ENCODE measurements at regions not wholly inside any gene's neighbourhood (a gene's known extent, or its start where the extent isn't known, plus 50 kb on each side); places are given as distances from the start of the nearest gene placed in this dataset.
A peak's percentile ranks its signal among the peaks of the same experiment; 100 is the strongest.

DNA sequence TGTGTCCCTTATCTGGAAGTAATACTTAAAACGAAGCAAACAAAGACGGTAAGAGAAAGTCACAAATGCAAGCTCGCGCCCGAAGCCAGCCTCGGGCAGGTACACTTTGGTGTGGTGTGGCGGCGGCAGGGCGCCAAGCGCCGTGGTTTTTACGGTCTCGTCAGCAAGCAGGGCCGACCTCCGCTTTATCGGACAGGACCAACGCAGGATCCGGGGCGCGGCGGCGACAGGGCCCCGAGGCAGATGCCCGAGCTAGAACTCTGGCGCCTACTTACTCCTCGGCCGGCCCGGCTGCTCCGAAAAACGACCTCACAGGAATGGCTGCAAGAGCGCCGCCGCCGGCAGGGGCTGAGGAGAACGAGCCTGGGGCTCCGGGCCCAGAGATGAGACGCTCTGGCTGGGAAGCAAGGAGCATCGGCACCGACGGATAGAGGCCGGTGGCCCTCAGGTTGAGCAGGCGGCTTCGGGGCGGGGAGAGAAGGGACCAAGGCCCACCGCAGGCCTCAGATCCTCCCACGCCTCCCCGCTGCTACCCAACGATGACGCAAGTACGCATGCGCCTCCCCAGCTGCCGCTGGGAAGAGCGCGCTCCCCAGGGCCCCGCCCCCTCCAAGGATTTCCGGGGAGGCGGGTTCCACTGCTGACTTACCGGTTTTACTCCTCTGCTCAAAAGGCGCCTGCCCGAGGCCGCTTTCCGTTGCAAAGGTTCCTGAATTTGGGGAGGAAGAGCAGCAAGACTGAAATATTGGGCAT is 60.6 kb downstream of the FAM217A start (continued):
- TF ChIP-seq TAF9B (IDR thresholded peaks at IDR 0.05; ENCODE audit: partially characterized antibody) (peak; percentile 85), ZNF668 (CRISPR knock-in tag; IDR thresholded peaks at IDR 0.05) (no peak), NRF1 (conservative IDR thresholded peaks at IDR 0.05 in 1 of 2, IDR thresholded peaks at IDR 0.05 in 1 of 2) (peak; percentile 94 to 95), SREBF1 (IDR thresholded peaks at IDR 0.05; ENCODE audit: borderline replicate concordance, low read depth, low read length) (no peak), GABPA (tag; conservative IDR thresholded peaks at IDR 0.05; ENCODE audit: low read depth) (peak; percentile 85), FIP1L1 (IDR thresholded peaks at IDR 0.05; ENCODE audit: low read depth, low read length, poor library complexity, severe bottlenecking) (peak; percentile 96), EP400 (IDR thresholded peaks at IDR 0.05) (peak; percentile 92), ZNF589 (CRISPR knock-in tag; IDR thresholded peaks at IDR 0.05; ENCODE audit: low read depth) (0 out of 2 replicates have a peak, but pooled peaks have one; percentile 11), NFXL1 (CRISPR knock-in tag; IDR thresholded peaks at IDR 0.05) (no peak), LARP7 (IDR thresholded peaks at IDR 0.05) (no peak), HDAC3 (IDR thresholded peaks at IDR 0.05; ENCODE audit: borderline replicate concordance, partially characterized antibody) (no peak), ATF1 (CRISPR knock-in tag; IDR thresholded peaks at IDR 0.05) (no peak), ATF1 (tag; IDR thresholded peaks at IDR 0.05) (peak; percentile 92), RBM15 (IDR thresholded peaks at IDR 0.05; ENCODE audit: insufficient read depth, low read length) (no peak), HEY1 (CRISPR knock-in tag; IDR thresholded peaks at IDR 0.05; ENCODE audit: borderline replicate concordance) (no peak), MTA3 (IDR thresholded peaks at IDR 0.05; ENCODE audit: borderline replicate concordance) (peak; percentile 91; the same call in 1 of the 2 replicates), LCOR (CRISPR knock-in tag; IDR thresholded peaks at IDR 0.05) (peak; percentile 88), BRD9 (IDR thresholded peaks at IDR 0.05; ENCODE audit: low read depth, partially characterized antibody) (no peak)
- TF ChIP-seq, protein P1, sequence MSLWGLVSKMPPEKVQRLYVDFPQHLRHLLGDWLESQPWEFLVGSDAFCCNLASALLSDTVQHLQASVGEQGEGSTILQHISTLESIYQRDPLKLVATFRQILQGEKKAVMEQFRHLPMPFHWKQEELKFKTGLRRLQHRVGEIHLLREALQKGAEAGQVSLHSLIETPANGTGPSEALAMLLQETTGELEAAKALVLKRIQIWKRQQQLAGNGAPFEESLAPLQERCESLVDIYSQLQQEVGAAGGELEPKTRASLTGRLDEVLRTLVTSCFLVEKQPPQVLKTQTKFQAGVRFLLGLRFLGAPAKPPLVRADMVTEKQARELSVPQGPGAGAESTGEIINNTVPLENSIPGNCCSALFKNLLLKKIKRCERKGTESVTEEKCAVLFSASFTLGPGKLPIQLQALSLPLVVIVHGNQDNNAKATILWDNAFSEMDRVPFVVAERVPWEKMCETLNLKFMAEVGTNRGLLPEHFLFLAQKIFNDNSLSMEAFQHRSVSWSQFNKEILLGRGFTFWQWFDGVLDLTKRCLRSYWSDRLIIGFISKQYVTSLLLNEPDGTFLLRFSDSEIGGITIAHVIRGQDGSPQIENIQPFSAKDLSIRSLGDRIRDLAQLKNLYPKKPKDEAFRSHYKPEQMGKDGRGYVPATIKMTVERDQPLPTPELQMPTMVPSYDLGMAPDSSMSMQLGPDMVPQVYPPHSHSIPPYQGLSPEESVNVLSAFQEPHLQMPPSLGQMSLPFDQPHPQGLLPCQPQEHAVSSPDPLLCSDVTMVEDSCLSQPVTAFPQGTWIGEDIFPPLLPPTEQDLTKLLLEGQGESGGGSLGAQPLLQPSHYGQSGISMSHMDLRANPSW (CRISPR knock-in tag; IDR thresholded peaks at IDR 0.05): no peak; the same call in 1 of the 2 replicates
- TF ChIP-seq, protein P2, sequence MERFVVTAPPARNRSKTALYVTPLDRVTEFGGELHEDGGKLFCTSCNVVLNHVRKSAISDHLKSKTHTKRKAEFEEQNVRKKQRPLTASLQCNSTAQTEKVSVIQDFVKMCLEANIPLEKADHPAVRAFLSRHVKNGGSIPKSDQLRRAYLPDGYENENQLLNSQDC (CRISPR knock-in tag; IDR thresholded peaks at IDR 0.05): peak; percentile 61; the same call in 1 of the 2 replicates
- TF ChIP-seq, protein P3, sequence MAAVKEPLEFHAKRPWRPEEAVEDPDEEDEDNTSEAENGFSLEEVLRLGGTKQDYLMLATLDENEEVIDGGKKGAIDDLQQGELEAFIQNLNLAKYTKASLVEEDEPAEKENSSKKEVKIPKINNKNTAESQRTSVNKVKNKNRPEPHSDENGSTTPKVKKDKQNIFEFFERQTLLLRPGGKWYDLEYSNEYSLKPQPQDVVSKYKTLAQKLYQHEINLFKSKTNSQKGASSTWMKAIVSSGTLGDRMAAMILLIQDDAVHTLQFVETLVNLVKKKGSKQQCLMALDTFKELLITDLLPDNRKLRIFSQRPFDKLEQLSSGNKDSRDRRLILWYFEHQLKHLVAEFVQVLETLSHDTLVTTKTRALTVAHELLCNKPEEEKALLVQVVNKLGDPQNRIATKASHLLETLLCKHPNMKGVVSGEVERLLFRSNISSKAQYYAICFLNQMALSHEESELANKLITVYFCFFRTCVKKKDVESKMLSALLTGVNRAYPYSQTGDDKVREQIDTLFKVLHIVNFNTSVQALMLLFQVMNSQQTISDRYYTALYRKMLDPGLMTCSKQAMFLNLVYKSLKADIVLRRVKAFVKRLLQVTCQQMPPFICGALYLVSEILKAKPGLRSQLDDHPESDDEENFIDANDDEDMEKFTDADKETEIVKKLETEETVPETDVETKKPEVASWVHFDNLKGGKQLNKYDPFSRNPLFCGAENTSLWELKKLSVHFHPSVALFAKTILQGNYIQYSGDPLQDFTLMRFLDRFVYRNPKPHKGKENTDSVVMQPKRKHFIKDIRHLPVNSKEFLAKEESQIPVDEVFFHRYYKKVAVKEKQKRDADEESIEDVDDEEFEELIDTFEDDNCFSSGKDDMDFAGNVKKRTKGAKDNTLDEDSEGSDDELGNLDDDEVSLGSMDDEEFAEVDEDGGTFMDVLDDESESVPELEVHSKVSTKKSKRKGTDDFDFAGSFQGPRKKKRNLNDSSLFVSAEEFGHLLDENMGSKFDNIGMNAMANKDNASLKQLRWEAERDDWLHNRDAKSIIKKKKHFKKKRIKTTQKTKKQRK (IDR thresholded peaks at IDR 0.05; ENCODE audit: borderline replicate concordance, low read depth, low read length): no peak
- TF ChIP-seq, protein P4, sequence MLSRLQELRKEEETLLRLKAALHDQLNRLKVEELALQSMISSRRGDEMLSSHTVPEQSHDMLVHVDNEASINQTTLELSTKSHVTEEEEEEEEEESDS (CRISPR knock-in tag; IDR thresholded peaks at IDR 0.05): no peak
